ENCODE measurements at regions not wholly inside any gene's neighbourhood (a gene's known extent, or its start where the extent isn't known, plus 50 kb on each side); places are given as distances from the start of the nearest gene placed in this dataset.
A peak's percentile ranks its signal among the peaks of the same experiment; 100 is the strongest.

- no peak for DNase-seq (ENCODE audit: low read depth)
- no peak for TF ChIP-seq CTCF (conservative IDR thresholded peaks at IDR 0.05; ENCODE audit: low read length)
- H3K4me3 ChIP-seq (ENCODE audit: low read length): no peak overlapping the region
These were observed 303.6 kb upstream of the SLC35B3 start for GRCh38 chr6:8738951-8739350.

GRCh38 chr6:8736156-8736895 lies 301.0 kb upstream of the SLC35B3 start:
- no peak for TF ChIP-seq CTCF (conservative IDR thresholded peaks at IDR 0.05; ENCODE audit: low read length)
- no peak overlapping the region for H3K4me3 ChIP-seq (ENCODE audit: low read length)
- no peak for DNase-seq (ENCODE audit: low read depth)

- no peak for DNase-seq (ENCODE audit: low read depth)
- H3K4me3 ChIP-seq (ENCODE audit: low read length): no peak overlapping the region
- no peak for TF ChIP-seq CTCF (conservative IDR thresholded peaks at IDR 0.05; ENCODE audit: low read length)
These were observed 298.5 kb upstream of the SLC35B3 start for GRCh38 chr6:8733879-8734278.

GRCh38 chr6:8731874-8732273 lies 296.5 kb upstream of the SLC35B3 start:
- no peak for DNase-seq (ENCODE audit: low read depth)
- no peak overlapping the region for H3K4me3 ChIP-seq (ENCODE audit: low read length)
- TF ChIP-seq CTCF (conservative IDR thresholded peaks at IDR 0.05; ENCODE audit: low read length): no peak

GRCh38 chr6:8710668-8711431 lies 275.5 kb upstream of the SLC35B3 start:
- no peak for TF ChIP-seq CTCF (conservative IDR thresholded peaks at IDR 0.05; ENCODE audit: low read length)
- no peak for DNase-seq (ENCODE audit: low read depth)
- H3K4me3 ChIP-seq (ENCODE audit: low read length): no peak overlapping the region

- DNase-seq (ENCODE audit: low read depth): peak; percentile 3
- no peak overlapping the region for H3K4me3 ChIP-seq (ENCODE audit: low read length)
- TF ChIP-seq CTCF (conservative IDR thresholded peaks at IDR 0.05; ENCODE audit: low read length): no peak; the same call in 1 of the 2 replicates
These were observed 272.8 kb upstream of the SLC35B3 start for GRCh38 chr6:8707956-8708772.

All from AG10803 (cell line).